SJSA1 (cell line): ENCODE measurements at regions not wholly inside any gene's neighbourhood (a gene's known extent, or its start where the extent isn't known, plus 50 kb on each side); places are given as distances from the start of the nearest gene placed in this dataset.
A peak's percentile ranks its signal among the peaks of the same experiment; 100 is the strongest.

Experiments used
- DNase-seq, 2 experiments: peaks; one replicate each; pipeline ENCODE4 v3.0.0-alpha.2; 2015 to 2020; ENCODE audit warnings: low spot score in 2 of 2, low read depth in 1 of 2
- H3K27ac ChIP-seq: fragments of 250-450 bp; sonication (Bioruptor Pico); 2 replicates; pipeline ENCODE4 v1.5.1; 2020; ENCODE audit warnings: mild to moderate bottlenecking, moderate library complexity
- H3K27me3 ChIP-seq: fragments of 250-450 bp; sonication (Bioruptor Pico); replicated peaks from 2 replicates; pipeline ENCODE4 v1.5.1; 2020; ENCODE audit warnings: mild to moderate bottlenecking, moderate library complexity
- H3K36me3 ChIP-seq: fragments of 250-450 bp; sonication (Bioruptor Pico); 2 replicates; pipeline ENCODE4 v1.5.1; 2020; ENCODE audit warnings: mild to moderate bottlenecking
- H3K4me1 ChIP-seq: fragments of 250-450 bp; sonication (Bioruptor Pico); replicated peaks from 2 replicates; pipeline ENCODE4 v1.6.1; 2021; ENCODE audit warnings: mild to moderate bottlenecking
- H3K4me3 ChIP-seq: fragments of 250-450 bp; sonication (Bioruptor Pico); 2 replicates; pipeline ENCODE4 v1.5.1; 2020; ENCODE audit warnings: mild to moderate bottlenecking
- H3K9me3 ChIP-seq: fragments of 250-450 bp; sonication (Bioruptor Pico); replicated peaks from 2 replicates; pipeline ENCODE4 v1.5.1; 2020; ENCODE audit warnings: mild to moderate bottlenecking

GRCh38 chr1:243939167-243939848 lies 89.3 kb upstream of the AKT3 start:
- no peaks in the 10 kb centered on the region for H3K36me3 ChIP-seq
- DNase-seq, result peak in 1 of 2 experiments; percentile 34
- H3K9me3 ChIP-seq, result no peaks in the 10 kb centered on the region
- H3K27ac ChIP-seq, result peak overlapping the region; percentile 33
- no peaks in the 10 kb centered on the region for H3K27me3 ChIP-seq
- peaks cover 15% of the 10 kb centered on the region for H3K4me1 ChIP-seq
- H3K4me3 ChIP-seq, result no peak overlapping the region

- Histone ChIP-seq H3K36me3 (no peaks in the 10 kb centered on the region), H3K4me1 (peaks cover 15% of the 10 kb centered on the region), H3K27me3 (no peaks in the 10 kb centered on the region), H3K9me3 (no peaks in the 10 kb centered on the region), H3K4me3 (no peak overlapping the region), H3K27ac (no peak overlapping the region)
- no peak for DNase-seq
Measured at GRCh38 chr1:243938208-243938607, 88.2 kb upstream of the AKT3 start.

GRCh38 chr1:243933495-243933894 lies 83.5 kb upstream of the AKT3 start:
- Histone ChIP-seq H3K27me3 (no peaks in the 10 kb centered on the region), H3K4me1 (no peaks in the 10 kb centered on the region), H3K9me3 (no peaks in the 10 kb centered on the region), H3K4me3 (no peak overlapping the region), H3K36me3 (no peaks in the 10 kb centered on the region), H3K27ac (no peak overlapping the region)
- DNase-seq, result no peak

GRCh38 chr1:243931957-243932356 lies 81.9 kb upstream of the AKT3 start:
- H3K4me3 ChIP-seq, result no peak overlapping the region
- H3K27me3 ChIP-seq, result no peaks in the 10 kb centered on the region
- H3K36me3 ChIP-seq, result no peaks in the 10 kb centered on the region
- peaks cover 9% of the 10 kb centered on the region for H3K4me1 ChIP-seq
- H3K9me3 ChIP-seq, result no peaks in the 10 kb centered on the region
- no peak overlapping the region for H3K27ac ChIP-seq
- DNase-seq, result no peak

- no peaks in the 10 kb centered on the region for H3K36me3 ChIP-seq
- peaks cover 16% of the 10 kb centered on the region for H3K4me1 ChIP-seq
- no peaks in the 10 kb centered on the region for H3K9me3 ChIP-seq
- DNase-seq, result no peak
- H3K27me3 ChIP-seq, result no peaks in the 10 kb centered on the region
- H3K4me3 ChIP-seq, result no peak overlapping the region
- no peak overlapping the region for H3K27ac ChIP-seq
Measured at GRCh38 chr1:243930822-243931671, 81.0 kb upstream of the AKT3 start.

GRCh38 chr1:243927381-243927780 lies 77.3 kb upstream of the AKT3 start:
- Histone ChIP-seq H3K36me3 (no peaks in the 10 kb centered on the region), H3K27ac (peak overlapping the region; percentile 88), H3K27me3 (no peaks in the 10 kb centered on the region), H3K4me1 (peaks cover 47% of the 10 kb centered on the region), H3K9me3 (no peaks in the 10 kb centered on the region), H3K4me3 (no peak overlapping the region)
- DNase-seq, result no peak

- peaks cover 47% of the 10 kb centered on the region for H3K4me1 ChIP-seq
- no peak overlapping the region for H3K4me3 ChIP-seq
- H3K36me3 ChIP-seq, result no peaks in the 10 kb centered on the region
- H3K9me3 ChIP-seq, result no peaks in the 10 kb centered on the region
- peak overlapping the region; percentile 88 for H3K27ac ChIP-seq
- DNase-seq, result peak; percentile 83 to 96
- no peaks in the 10 kb centered on the region for H3K27me3 ChIP-seq
Measured at GRCh38 chr1:243926803-243927245, 76.8 kb upstream of the AKT3 start.

GRCh38 chr1:243926299-243926698 lies 76.3 kb upstream of the AKT3 start:
- Histone ChIP-seq H3K27ac (peak overlapping the region; percentile 88), H3K27me3 (no peaks in the 10 kb centered on the region), H3K36me3 (no peaks in the 10 kb centered on the region), H3K4me1 (peaks cover 47% of the 10 kb centered on the region), H3K4me3 (no peak overlapping the region), H3K9me3 (no peaks in the 10 kb centered on the region)
- DNase-seq, result no peak

- peak overlapping the region; percentile 88 for H3K27ac ChIP-seq
- no peaks in the 10 kb centered on the region for H3K36me3 ChIP-seq
- no peaks in the 10 kb centered on the region for H3K27me3 ChIP-seq
- peaks cover 47% of the 10 kb centered on the region for H3K4me1 ChIP-seq
- DNase-seq, result peak in 1 of 2 experiments; percentile 29
- H3K4me3 ChIP-seq, result no peak overlapping the region
- no peaks in the 10 kb centered on the region for H3K9me3 ChIP-seq
Measured at GRCh38 chr1:243924588-243925349, 74.7 kb upstream of the AKT3 start.

- Histone ChIP-seq H3K27ac (peak overlapping the region; percentile 88), H3K9me3 (no peaks in the 10 kb centered on the region), H3K27me3 (no peaks in the 10 kb centered on the region), H3K4me3 (no peak overlapping the region), H3K4me1 (peaks cover 50% of the 10 kb centered on the region), H3K36me3 (no peaks in the 10 kb centered on the region)
- DNase-seq, result peak; percentile 81
Measured at GRCh38 chr1:243924188-243924587, 74.1 kb upstream of the AKT3 start.

- Histone ChIP-seq H3K36me3 (no peaks in the 10 kb centered on the region), H3K4me3 (no peak overlapping the region), H3K9me3 (no peaks in the 10 kb centered on the region), H3K27ac (peak overlapping the region; percentile 88), H3K4me1 (peaks cover 57% of the 10 kb centered on the region), H3K27me3 (no peaks in the 10 kb centered on the region)
- no peak for DNase-seq
Measured at GRCh38 chr1:243923292-243924171, 73.5 kb upstream of the AKT3 start.

GRCh38 chr1:243921111-243921510 lies 71.1 kb upstream of the AKT3 start:
- no peak overlapping the region for H3K4me3 ChIP-seq
- H3K4me1 ChIP-seq, result peaks cover 58% of the 10 kb centered on the region
- no peak overlapping the region for H3K27ac ChIP-seq
- no peaks in the 10 kb centered on the region for H3K9me3 ChIP-seq
- H3K36me3 ChIP-seq, result no peaks in the 10 kb centered on the region
- DNase-seq, result no peak
- H3K27me3 ChIP-seq, result no peaks in the 10 kb centered on the region
